Smooth muscle cell (in vitro differentiated cells): ENCODE measurements at regions not wholly inside any gene's neighbourhood (a gene's known extent, or its start where the extent isn't known, plus 50 kb on each side); places are given as distances from the start of the nearest gene placed in this dataset.

ENCODE experiments used
- DNase-seq: peaks from one replicate; lab custom pipeline; 2025; ENCODE audit not compliant: unreplicated experiment; lab: John Stamatoyannopoulos, UW
- H2AFZ ChIP-seq: fragments of 200-600 bp; sonication (generic); 2 replicates; pipeline ENCODE4 v1.6.0; 2016; ENCODE audit warnings: antibody characterized with exemption, low read depth, mild to moderate bottlenecking
- H3F3A ChIP-seq: fragments of 200-600 bp; sonication (generic); 2 replicates; pipeline ENCODE4 v1.6.0; 2017; ENCODE audit warnings: antibody characterized with exemption, low read depth
- H3K27ac ChIP-seq: fragments of 200-600 bp; sonication (generic); 2 replicates; pipeline ENCODE4 v1.5.1; 2016; ENCODE audit warnings: low read depth, mild to moderate bottlenecking
- H3K27me3 ChIP-seq: fragments of 200-600 bp; sonication (generic); 2 replicates; pipeline ENCODE4 v1.6.1; 2016; ENCODE audit warnings: low read depth, mild to moderate bottlenecking
- H3K36me3 ChIP-seq: fragments of 200-600 bp; sonication (generic); 2 replicates; pipeline ENCODE4 v1.5.1; 2016; ENCODE audit warnings: low read depth
- H3K4me1 ChIP-seq: fragments of 200-600 bp; sonication (generic); 2 replicates; pipeline ENCODE4 v1.5.1; 2016; ENCODE audit warnings: low read depth
- H3K4me2 ChIP-seq: fragments of 200-600 bp; sonication (generic); 2 replicates; pipeline ENCODE4 v1.6.0; 2016; ENCODE audit warnings: mild to moderate bottlenecking
- H3K4me3 ChIP-seq: fragments of 200-600 bp; sonication (generic); 2 replicates; pipeline ENCODE4 v1.5.1; 2016; ENCODE audit warnings: mild to moderate bottlenecking
- H3K79me2 ChIP-seq: fragments of 200-600 bp; sonication (generic); 2 replicates; pipeline ENCODE4 v1.6.0; 2016; ENCODE audit warnings: low read depth, mild to moderate bottlenecking
- H3K9ac ChIP-seq: fragments of 200-600 bp; sonication (generic); 2 replicates; pipeline ENCODE4 v1.6.0; 2016; ENCODE audit warnings: low read depth
- H3K9me3 ChIP-seq: fragments of 200-600 bp; sonication (generic); replicated peaks from 2 replicates; pipeline ENCODE4 v1.5.1; 2016; ENCODE audit warnings: low read depth
- H4K20me1 ChIP-seq: fragments of 200-600 bp; sonication (generic); 2 replicates; pipeline ENCODE4 v1.6.0; 2016; ENCODE audit warnings: low read depth
- WGBS: methylation state at CpG from one replicate; pipeline ENCODE4 v1.1.7; 2016; ENCODE audit warnings: low lambda C conversion rate; 5-methylcytosine and 5-hydroxymethylcytosine counted together
- TF ChIP-seq, protein P1 (sequence below): fragments of 200-600 bp; sonication (generic); IDR thresholded peaks from 2 replicates; pipeline ENCODE4 v1.5.1; 2017; ENCODE audit warnings: borderline replicate concordance, mild to moderate bottlenecking, antibody characterized with exemption; ENCODE audit not compliant: insufficient read depth, poor library complexity, severe bottlenecking

- Histone ChIP-seq H3K27ac (no peak overlapping the region), H4K20me1 (no peaks in the 10 kb centered on the region), H3K79me2 (no peaks in the 10 kb centered on the region), H3K27me3 (no peaks in the 10 kb centered on the region), H3K9me3 (no peaks in the 10 kb centered on the region), H3K4me1 (peaks cover 12% of the 10 kb centered on the region), H3K36me3 (no peaks in the 10 kb centered on the region), H3K4me2 (no peak overlapping the region), H2AFZ (no peak overlapping the region), H3K4me3 (no peak overlapping the region), H3K9ac (no peak overlapping the region), H3F3A (no peaks in the 10 kb centered on the region)
- DNase-seq = no peak
- TF ChIP-seq, protein P1, sequence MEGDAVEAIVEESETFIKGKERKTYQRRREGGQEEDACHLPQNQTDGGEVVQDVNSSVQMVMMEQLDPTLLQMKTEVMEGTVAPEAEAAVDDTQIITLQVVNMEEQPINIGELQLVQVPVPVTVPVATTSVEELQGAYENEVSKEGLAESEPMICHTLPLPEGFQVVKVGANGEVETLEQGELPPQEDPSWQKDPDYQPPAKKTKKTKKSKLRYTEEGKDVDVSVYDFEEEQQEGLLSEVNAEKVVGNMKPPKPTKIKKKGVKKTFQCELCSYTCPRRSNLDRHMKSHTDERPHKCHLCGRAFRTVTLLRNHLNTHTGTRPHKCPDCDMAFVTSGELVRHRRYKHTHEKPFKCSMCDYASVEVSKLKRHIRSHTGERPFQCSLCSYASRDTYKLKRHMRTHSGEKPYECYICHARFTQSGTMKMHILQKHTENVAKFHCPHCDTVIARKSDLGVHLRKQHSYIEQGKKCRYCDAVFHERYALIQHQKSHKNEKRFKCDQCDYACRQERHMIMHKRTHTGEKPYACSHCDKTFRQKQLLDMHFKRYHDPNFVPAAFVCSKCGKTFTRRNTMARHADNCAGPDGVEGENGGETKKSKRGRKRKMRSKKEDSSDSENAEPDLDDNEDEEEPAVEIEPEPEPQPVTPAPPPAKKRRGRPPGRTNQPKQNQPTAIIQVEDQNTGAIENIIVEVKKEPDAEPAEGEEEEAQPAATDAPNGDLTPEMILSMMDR = no peak
- 91% methylated on average over 24 of the region's 26 CpGs for WGBS
Measured at GRCh38 chr21:41668686-41669532, 97.9 kb downstream of the RIPK4 start.

DNA sequence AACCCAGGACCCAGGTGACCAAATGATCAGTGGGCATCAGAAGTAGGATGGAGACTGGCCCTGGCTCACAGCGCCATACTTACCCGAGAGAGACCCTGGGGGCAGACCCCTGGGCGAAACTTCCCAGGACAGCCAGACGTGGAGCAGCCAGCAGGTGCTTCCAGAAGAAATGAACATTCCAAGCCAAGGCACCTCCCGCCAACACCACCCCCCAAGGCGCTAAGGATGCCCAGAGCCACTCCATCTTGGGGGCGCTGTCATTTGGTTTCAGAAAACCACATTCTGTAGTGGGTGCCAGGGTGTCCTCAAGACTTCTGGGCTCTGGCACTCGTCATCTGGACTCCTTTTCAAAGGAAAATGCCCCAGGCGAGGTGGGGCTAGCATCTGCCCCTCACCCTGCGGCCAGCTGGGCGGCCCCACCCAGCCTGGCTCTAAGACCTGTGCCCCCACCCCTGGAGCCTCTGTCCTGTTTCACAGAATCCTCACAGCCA is 98.8 kb downstream of the RIPK4 start:
- no peak for DNase-seq
- Histone ChIP-seq H3K27me3 (no peaks in the 10 kb centered on the region), H3K27ac (no peak overlapping the region), H3K9me3 (no peaks in the 10 kb centered on the region), H3K79me2 (no peaks in the 10 kb centered on the region), H4K20me1 (no peaks in the 10 kb centered on the region), H3K4me3 (no peak overlapping the region), H3K36me3 (no peaks in the 10 kb centered on the region), H3F3A (no peaks in the 10 kb centered on the region), H3K4me2 (no peak overlapping the region), H3K9ac (no peak overlapping the region), H3K4me1 (peaks cover 12% of the 10 kb centered on the region), H2AFZ (no peak overlapping the region)
- WGBS = 94% methylated on average over 11 of the region's 11 CpGs
- TF ChIP-seq, protein P1 = no peak

- 95% methylated on average over 3 of the region's 3 CpGs for WGBS
- Histone ChIP-seq H3K4me3 (no peak overlapping the region), H2AFZ (no peak overlapping the region), H3K36me3 (no peaks in the 10 kb centered on the region), H3K4me2 (no peak overlapping the region), H3K9ac (no peak overlapping the region), H3K9me3 (no peaks in the 10 kb centered on the region), H3K79me2 (no peaks in the 10 kb centered on the region), H4K20me1 (no peaks in the 10 kb centered on the region), H3K27ac (no peak overlapping the region), H3F3A (no peaks in the 10 kb centered on the region), H3K27me3 (no peaks in the 10 kb centered on the region), H3K4me1 (peaks cover 12% of the 10 kb centered on the region)
- TF ChIP-seq, protein P1 = no peak
- no peak for DNase-seq
Measured at GRCh38 chr21:41667136-41667535, 99.7 kb downstream of the RIPK4 start.
